Testis (tissue), 2 donors: ENCODE measurements at regions not wholly inside any gene's neighbourhood (a gene's known extent, or its start where the extent isn't known, plus 50 kb on each side); places are given as distances from the start of the nearest gene placed in this dataset.

Experiments
- POLR2A ChIP-seq: fragments of 450-650 bp; IDR thresholded peaks from one replicate; pipeline ENCODE4 v1.6.1; 2017; ENCODE audit warnings: antibody characterized with exemption, mild to moderate bottlenecking, moderate library complexity
- TF ChIP-seq, protein P1 (sequence below), 3 experiments: fragments of 450-650 bp in 2 of 3; fragments of 200-600 bp in 1 of 3; sonication (generic) in 1 of 3; IDR thresholded peaks; one replicate each; pipeline ENCODE4 v1.5.1; 2016 to 2019; ENCODE audit warnings: antibody characterized with exemption in 3 of 3, mild to moderate bottlenecking in 2 of 3, moderate library complexity in 1 of 3

GRCh38 chr13:83153848-83154247, 728.4 kb downstream of the SLITRK1 start:
- TF ChIP-seq, protein P1, sequence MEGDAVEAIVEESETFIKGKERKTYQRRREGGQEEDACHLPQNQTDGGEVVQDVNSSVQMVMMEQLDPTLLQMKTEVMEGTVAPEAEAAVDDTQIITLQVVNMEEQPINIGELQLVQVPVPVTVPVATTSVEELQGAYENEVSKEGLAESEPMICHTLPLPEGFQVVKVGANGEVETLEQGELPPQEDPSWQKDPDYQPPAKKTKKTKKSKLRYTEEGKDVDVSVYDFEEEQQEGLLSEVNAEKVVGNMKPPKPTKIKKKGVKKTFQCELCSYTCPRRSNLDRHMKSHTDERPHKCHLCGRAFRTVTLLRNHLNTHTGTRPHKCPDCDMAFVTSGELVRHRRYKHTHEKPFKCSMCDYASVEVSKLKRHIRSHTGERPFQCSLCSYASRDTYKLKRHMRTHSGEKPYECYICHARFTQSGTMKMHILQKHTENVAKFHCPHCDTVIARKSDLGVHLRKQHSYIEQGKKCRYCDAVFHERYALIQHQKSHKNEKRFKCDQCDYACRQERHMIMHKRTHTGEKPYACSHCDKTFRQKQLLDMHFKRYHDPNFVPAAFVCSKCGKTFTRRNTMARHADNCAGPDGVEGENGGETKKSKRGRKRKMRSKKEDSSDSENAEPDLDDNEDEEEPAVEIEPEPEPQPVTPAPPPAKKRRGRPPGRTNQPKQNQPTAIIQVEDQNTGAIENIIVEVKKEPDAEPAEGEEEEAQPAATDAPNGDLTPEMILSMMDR (IDR thresholded peaks at IDR 0.05): no peak
- TF ChIP-seq POLR2A: no peak
